Keratinocyte (primary cell): ENCODE measurements at regions not wholly inside any gene's neighbourhood (a gene's known extent, or its start where the extent isn't known, plus 50 kb on each side); places are given as distances from the start of the nearest gene placed in this dataset.

ENCODE experiments used
- DNase-seq: peaks from one replicate; pipeline ENCODE4 v3.0.0-alpha.2; 2011; ENCODE audit warnings: low read depth, missing footprints, low spot score
- FAIRE-seq: peaks from 2 replicates; lab custom pipeline; 2011; peaks lifted over from hg19 to GRCh38; lab: Jason Lieb, UNC
- H2AFZ ChIP-seq: 2 replicates; pipeline ENCODE4 v1.6.0; 2012; ENCODE audit warnings: low read length, control low read depth, inconsistent platforms; ENCODE audit not compliant: control insufficient read depth
- H3K27ac ChIP-seq: 2 replicates; pipeline ENCODE4 v1.5.1; 2011; ENCODE audit warnings: low read length; ENCODE audit not compliant: control insufficient read depth, insufficient read depth
- H3K27me3 ChIP-seq: 3 replicates; pipeline ENCODE4 v1.6.0; 2011; ENCODE audit warnings: low read length; ENCODE audit not compliant: control insufficient read depth, insufficient read depth; ENCODE audit errors: extremely low read depth
- H3K36me3 ChIP-seq, 2 experiments: 2 replicates in 1 of 2; 3 replicates in 1 of 2; pipeline ENCODE4 v1.5.1; 2011; ENCODE audit warnings: low read length in 2 of 2, mild to moderate bottlenecking in 1 of 2; ENCODE audit not compliant: control insufficient read depth in 2 of 2, insufficient read depth in 2 of 2; ENCODE audit errors: extremely low read depth in 1 of 2
- H3K4me1 ChIP-seq: 3 replicates; pipeline ENCODE4 v1.5.1; 2011; ENCODE audit warnings: low read length; ENCODE audit not compliant: control insufficient read depth, insufficient read depth; ENCODE audit errors: extremely low read depth
- H3K4me2 ChIP-seq: 3 replicates; pipeline ENCODE4 v1.6.0; 2011; ENCODE audit warnings: low read depth, low read length; ENCODE audit not compliant: control insufficient read depth, insufficient read depth; ENCODE audit errors: extremely low read depth
- H3K4me3 ChIP-seq, 3 experiments: fragments of 200-600 bp in 1 of 3; sonication (generic) in 1 of 3; 2 replicates in 2 of 3; 3 replicates in 1 of 3; pipeline ENCODE4 v1.5.1; 2011 to 2016; ENCODE audit warnings: low read length in 3 of 3, mild to moderate bottlenecking in 3 of 3, control low read depth in 2 of 3, inconsistent platforms in 1 of 3, low read depth in 1 of 3, mixed read lengths in 1 of 3, mixed run types in 1 of 3, moderate library complexity in 1 of 3; ENCODE audit not compliant: control insufficient read depth in 2 of 3, insufficient read depth in 2 of 3; ENCODE audit errors: extremely low read depth in 1 of 3
- H3K79me2 ChIP-seq: 2 replicates; pipeline ENCODE4 v1.6.0; 2012; ENCODE audit warnings: low read length; ENCODE audit not compliant: control insufficient read depth, insufficient read depth
- H3K9ac ChIP-seq: 3 replicates; pipeline ENCODE4 v1.6.0; 2011; ENCODE audit warnings: low read length; ENCODE audit not compliant: control insufficient read depth, insufficient read depth; ENCODE audit errors: extremely low read depth
- H3K9me1 ChIP-seq: 3 replicates; pipeline ENCODE4 v1.6.0; 2011; ENCODE audit warnings: low read length; ENCODE audit not compliant: control insufficient read depth, insufficient read depth; ENCODE audit errors: extremely low read depth
- H3K9me3 ChIP-seq: 2 replicates; pipeline ENCODE4 v1.5.1; 2012; ENCODE audit warnings: low read depth, low read length; ENCODE audit not compliant: control insufficient read depth
- H4K20me1 ChIP-seq: 3 replicates; pipeline ENCODE4 v1.6.0; 2011; ENCODE audit warnings: low read length; ENCODE audit not compliant: control insufficient read depth, insufficient read depth; ENCODE audit errors: extremely low read depth
- CTCF ChIP-seq, 3 experiments: IDR thresholded peaks in 1 of 3; conservative IDR thresholded peaks in 1 of 3; optimal IDR thresholded peaks in 1 of 3; 2 replicates in 2 of 3; 3 replicates in 1 of 3; pipeline versions ENCODE3 to v1.5.1; 2011; ENCODE audit warnings: low read length in 3 of 3, mild to moderate bottlenecking in 3 of 3, moderate library complexity in 2 of 3, control low read depth in 1 of 3, inconsistent platforms in 1 of 3; ENCODE audit not compliant: insufficient read depth in 2 of 3; ENCODE audit errors: extremely low read depth in 1 of 3
- EZH2 ChIP-seq: IDR thresholded peaks from one replicate; pipeline ENCODE4 v1.6.1; 2012; ENCODE audit warnings: inconsistent platforms, mild to moderate bottlenecking, low read length, moderate library complexity
- dilution Hi-C: fragments of 300-500 bp; cut with MboI; formaldehyde crosslinking; loops from one replicate; pipeline ENCODE4 v1.7.0; 2020; ENCODE audit warnings: low sequenced_read_pairs; ENCODE audit not compliant: extremely low pct_ligation_motif_present

- Histone ChIP-seq H4K20me1 (no peaks in the 10 kb centered on the region), H2AFZ (no peak overlapping the region), H3K9me1 (no peaks in the 10 kb centered on the region), H3K27ac (no peak overlapping the region), H3K4me3 (no peak overlapping the region), H3K36me3 (no peaks in the 10 kb centered on the region), H3K79me2 (no peaks in the 10 kb centered on the region), H3K27me3 (no peaks in the 10 kb centered on the region), H3K4me1 (no peaks in the 10 kb centered on the region), H3K9me3 (no peaks in the 10 kb centered on the region), H3K4me2 (no peak overlapping the region), H3K9ac (no peak overlapping the region)
- DNase-seq (no peak), FAIRE-seq (no peak)
- dilution Hi-C loops = no loop called here
- no peak for TF ChIP-seq CTCF (optimal IDR thresholded peaks at IDR 0.05 in 1 of 3, IDR thresholded peaks at IDR 0.05 in 1 of 3, conservative IDR thresholded peaks at IDR 0.05 in 1 of 3; ENCODE audit: extremely low read depth in 1 of 3, insufficient read depth in 2 of 3, low read length in 3 of 3)
- no peak for TF ChIP-seq EZH2
Measured at GRCh38 chr15:53378096-53378800, 381.2 kb downstream of the WDR72 start.

- no peak for FAIRE-seq
- DNase-seq = no peak
- H3K79me2 ChIP-seq = no peaks in the 10 kb centered on the region
- no peak overlapping the region for H3K9ac ChIP-seq
- TF ChIP-seq CTCF (optimal IDR thresholded peaks at IDR 0.05 in 1 of 3, IDR thresholded peaks at IDR 0.05 in 1 of 3, conservative IDR thresholded peaks at IDR 0.05 in 1 of 3; ENCODE audit: extremely low read depth in 1 of 3, insufficient read depth in 2 of 3, low read length in 3 of 3) (no peak), EZH2 (no peak)
- no peaks in the 10 kb centered on the region for H3K27me3 ChIP-seq
- H3K9me1 ChIP-seq = no peaks in the 10 kb centered on the region
- no peak overlapping the region for H3K27ac ChIP-seq
- H3K4me1 ChIP-seq = no peaks in the 10 kb centered on the region
- H2AFZ ChIP-seq = no peak overlapping the region
- H3K4me2 ChIP-seq = no peak overlapping the region
- H3K4me3 ChIP-seq = no peak overlapping the region
- dilution Hi-C loops = no loop called here
- no peaks in the 10 kb centered on the region for H3K36me3 ChIP-seq
- H3K9me3 ChIP-seq = no peaks in the 10 kb centered on the region
- no peaks in the 10 kb centered on the region for H4K20me1 ChIP-seq
Measured at GRCh38 chr15:53367740-53368139, 391.7 kb downstream of the WDR72 start.
